Activated CD8-positive, alpha-beta T cell treated with anti-CD3 and anti-CD28 coated beads for 36 hours (primary cell): ENCODE measurements at regions not wholly inside any gene's neighbourhood (a gene's known extent, or its start where the extent isn't known, plus 50 kb on each side); places are given as distances from the start of the nearest gene placed in this dataset.
"Not testable (repeated sequence)": the region's sequence is repeated elsewhere in the genome, so short reads cannot be mapped to it uniquely, and the experiment has no call there.

Source experiments
- ATAC-seq: fragments of 200-7000 bp; cut with Tn5 transposase; one replicate; pipeline ENCODE4 v1.10.0; 2021; ENCODE audit warnings: mild to moderate bottlenecking, moderate library complexity
- CTCF ChIA-PET: fragments of 350-600 bp; sonication (Branson Sonifier 250); formaldehyde crosslinking; loops from one replicate; lab custom pipeline; 2021; ENCODE audit warnings: antibody characterized with exemption; lab: Charles Lee
- POLR2A ChIA-PET: fragments of 350-600 bp; sonication (Branson Sonifier 250); formaldehyde crosslinking; loops from one replicate; lab custom pipeline; 2021; ENCODE audit warnings: antibody characterized with exemption; lab: Charles Lee
- DNase-seq: peaks from one replicate; pipeline ENCODE4 v3.0.0-alpha.2; 2020
- H3K27ac Mint-ChIP-seq: one replicate; pipeline ENCODE4 v1.8.0; 2021; ENCODE audit warnings: mild to moderate bottlenecking, mixed read lengths
- H3K27me3 Mint-ChIP-seq: one replicate; pipeline ENCODE4 v1.8.0; 2021; ENCODE audit warnings: mixed read lengths
- H3K36me3 Mint-ChIP-seq: one replicate; pipeline ENCODE4 v1.8.0; 2021; ENCODE audit warnings: low read depth, mixed read lengths
- H3K4me1 Mint-ChIP-seq: one replicate; pipeline ENCODE4 v1.8.0; 2021; ENCODE audit warnings: low read depth, mixed read lengths
- H3K4me3 Mint-ChIP-seq: one replicate; pipeline ENCODE4 v1.8.0; 2021; ENCODE audit warnings: mild to moderate bottlenecking, moderate library complexity, mixed read lengths
- H3K9me3 Mint-ChIP-seq: one replicate; pipeline ENCODE4 v1.8.0; 2021; ENCODE audit warnings: mixed read lengths
- intact Hi-C: fragments of 100-400 bp; cut with micrococcal nuclease; formaldehyde crosslinking; loops from one replicate; pipeline ENCODE4 v1.10.0; 2022

- ATAC-seq, intact Hi-C loops, H3K9me3 Mint-ChIP-seq, H3K27ac Mint-ChIP-seq, H3K4me1 Mint-ChIP-seq, H3K4me3 Mint-ChIP-seq, DNase-seq, POLR2A ChIA-PET, H3K36me3 Mint-ChIP-seq, H3K27me3 Mint-ChIP-seq, CTCF ChIA-PET: not testable (repeated sequence)
Observed at GRCh38 chr9:61817127-61817705, 627.4 kb downstream of the SPATA31A7 start.

- ATAC-seq (peak; percentile 64), DNase-seq (peak; percentile 87)
- H3K27ac Mint-ChIP-seq, intact Hi-C loops, H3K27me3 Mint-ChIP-seq, POLR2A ChIA-PET, H3K36me3 Mint-ChIP-seq, CTCF ChIA-PET, H3K9me3 Mint-ChIP-seq, H3K4me1 Mint-ChIP-seq, H3K4me3 Mint-ChIP-seq: not testable (repeated sequence)
Observed at GRCh38 chr9:61853624-61854259, 663.9 kb downstream of the SPATA31A7 start.

- H3K36me3 Mint-ChIP-seq, H3K4me3 Mint-ChIP-seq, intact Hi-C loops, ATAC-seq, H3K27me3 Mint-ChIP-seq, H3K4me1 Mint-ChIP-seq, POLR2A ChIA-PET, H3K9me3 Mint-ChIP-seq, H3K27ac Mint-ChIP-seq, CTCF ChIA-PET: not testable (repeated sequence)
- peak; percentile 3 for DNase-seq
Observed at GRCh38 chr9:61854260-61854640, 664.4 kb downstream of the SPATA31A7 start.

- intact Hi-C loops, H3K36me3 Mint-ChIP-seq, H3K9me3 Mint-ChIP-seq, H3K27ac Mint-ChIP-seq, POLR2A ChIA-PET, DNase-seq, H3K4me3 Mint-ChIP-seq, H3K27me3 Mint-ChIP-seq, H3K4me1 Mint-ChIP-seq, CTCF ChIA-PET: not testable (repeated sequence)
- ATAC-seq = peak; percentile 79
Observed at GRCh38 chr9:61856283-61856682, 666.4 kb downstream of the SPATA31A7 start.

- intact Hi-C loops = not testable (repeated sequence)
- peak overlapping the region; percentile 31 for H3K4me3 Mint-ChIP-seq
Observed at GRCh38 chr9:61856858-61857453, 667.1 kb downstream of the SPATA31A7 start.

GRCh38 chr9:61857709-61858351, 668.0 kb downstream of the SPATA31A7 start:
- CTCF ChIA-PET, H3K9me3 Mint-ChIP-seq, POLR2A ChIA-PET, H3K36me3 Mint-ChIP-seq, H3K27ac Mint-ChIP-seq, intact Hi-C loops, H3K4me3 Mint-ChIP-seq, H3K4me1 Mint-ChIP-seq, DNase-seq, H3K27me3 Mint-ChIP-seq: not testable (repeated sequence)
- ATAC-seq = peak; percentile 81

More at GRCh38 chr9:61856858-61857453, 667.1 kb downstream of the SPATA31A7 start:
- CTCF ChIA-PET, H3K36me3 Mint-ChIP-seq, H3K27me3 Mint-ChIP-seq, H3K27ac Mint-ChIP-seq, ATAC-seq, POLR2A ChIA-PET, H3K9me3 Mint-ChIP-seq, H3K4me1 Mint-ChIP-seq, DNase-seq: not testable (repeated sequence)

GRCh38 chr9:61862431-61862971, 672.7 kb downstream of the SPATA31A7 start:
- H3K4me1 Mint-ChIP-seq, intact Hi-C loops, H3K36me3 Mint-ChIP-seq, H3K9me3 Mint-ChIP-seq, POLR2A ChIA-PET, H3K27ac Mint-ChIP-seq, ATAC-seq, H3K27me3 Mint-ChIP-seq, H3K4me3 Mint-ChIP-seq, CTCF ChIA-PET: not testable (repeated sequence)
- DNase-seq = peak; percentile 68

- H3K36me3 Mint-ChIP-seq, CTCF ChIA-PET, H3K4me3 Mint-ChIP-seq, H3K27me3 Mint-ChIP-seq, intact Hi-C loops, H3K27ac Mint-ChIP-seq, H3K9me3 Mint-ChIP-seq, DNase-seq, H3K4me1 Mint-ChIP-seq, POLR2A ChIA-PET, ATAC-seq: not testable (repeated sequence)
Observed at GRCh38 chr9:61864463-61864862, 674.6 kb downstream of the SPATA31A7 start.

- POLR2A ChIA-PET, H3K9me3 Mint-ChIP-seq, H3K4me3 Mint-ChIP-seq, intact Hi-C loops, CTCF ChIA-PET, ATAC-seq, H3K27me3 Mint-ChIP-seq, H3K36me3 Mint-ChIP-seq, DNase-seq, H3K4me1 Mint-ChIP-seq, H3K27ac Mint-ChIP-seq: not testable (repeated sequence)
Observed at GRCh38 chr9:61868965-61869364, 679.1 kb downstream of the SPATA31A7 start.

GRCh38 chr9:61872329-61872728, 682.5 kb downstream of the SPATA31A7 start:
- H3K36me3 Mint-ChIP-seq, H3K4me3 Mint-ChIP-seq, H3K9me3 Mint-ChIP-seq, DNase-seq, H3K27ac Mint-ChIP-seq, intact Hi-C loops, POLR2A ChIA-PET, H3K4me1 Mint-ChIP-seq, H3K27me3 Mint-ChIP-seq, CTCF ChIA-PET, ATAC-seq: not testable (repeated sequence)
